ENCODE measurements at regions not wholly inside any gene's neighbourhood (a gene's known extent, or its start where the extent isn't known, plus 50 kb on each side); places are given as distances from the start of the nearest gene placed in this dataset.
"Not testable (repeated sequence)": the region's sequence is repeated elsewhere in the genome, so short reads cannot be mapped to it uniquely, and the experiment has no call there.

- no peak for DNase-seq
Observed at GRCh38 chr6:6924708-6925107, 183.1 kb upstream of the RREB1 start.

- no peak for DNase-seq
Observed at GRCh38 chr6:6925391-6926164, 182.2 kb upstream of the RREB1 start.

- no peak for DNase-seq
Observed at GRCh38 chr6:6926856-6927255, 180.9 kb upstream of the RREB1 start.

GRCh38 chr6:6927521-6928361 lies 180.0 kb upstream of the RREB1 start:
- no peak for DNase-seq

- DNase-seq = no peak
Observed at GRCh38 chr6:6930223-6930880, 177.4 kb upstream of the RREB1 start.

GRCh38 chr6:6931071-6932025 lies 176.4 kb upstream of the RREB1 start:
- DNase-seq = no peak

- no peak for DNase-seq
Observed at GRCh38 chr6:6932341-6932740, 175.4 kb upstream of the RREB1 start.

GRCh38 chr6:6932968-6933367 lies 174.8 kb upstream of the RREB1 start:
- DNase-seq = no peak

- DNase-seq = no peak
Observed at GRCh38 chr6:6940031-6941025, 167.4 kb upstream of the RREB1 start.

- no peak for DNase-seq
Observed at GRCh38 chr6:6941201-6941600, 166.6 kb upstream of the RREB1 start.

GRCh38 chr6:6942091-6942490 lies 165.7 kb upstream of the RREB1 start:
- DNase-seq = no peak

GRCh38 chr6:6942831-6943230 lies 164.9 kb upstream of the RREB1 start:
- DNase-seq = peak; percentile 65

- DNase-seq = peak; percentile 53
Observed at GRCh38 chr6:6943421-6943820, 164.3 kb upstream of the RREB1 start.

GRCh38 chr6:6946206-6947155 lies 161.3 kb upstream of the RREB1 start:
- DNase-seq = no peak

GRCh38 chr6:6950373-6951145 lies 157.2 kb upstream of the RREB1 start:
- DNase-seq = no peak

GRCh38 chr6:6951355-6951754 lies 156.4 kb upstream of the RREB1 start:
- DNase-seq = no peak

- no peak for DNase-seq
Observed at GRCh38 chr6:6952484-6952883, 155.3 kb upstream of the RREB1 start.

GRCh38 chr6:6952927-6953326 lies 154.8 kb upstream of the RREB1 start:
- DNase-seq = not testable (repeated sequence)

All from KG1 (cell line).